GM21576 (cell line): ENCODE measurements at regions not wholly inside any gene's neighbourhood (a gene's known extent, or its start where the extent isn't known, plus 50 kb on each side); places are given as distances from the start of the nearest gene placed in this dataset.
"Not testable (repeated sequence)": the region's sequence is repeated elsewhere in the genome, so short reads cannot be mapped to it uniquely, and the experiment has no call there.

Experiments used
- ATAC-seq: cut with Tn5 transposase; IDR thresholded peaks from one replicate; pipeline ENCODE4 v1.9.1; 2021; ENCODE audit warnings: mild to moderate bottlenecking, moderate library complexity; ENCODE audit not compliant: unreplicated experiment

DNA sequence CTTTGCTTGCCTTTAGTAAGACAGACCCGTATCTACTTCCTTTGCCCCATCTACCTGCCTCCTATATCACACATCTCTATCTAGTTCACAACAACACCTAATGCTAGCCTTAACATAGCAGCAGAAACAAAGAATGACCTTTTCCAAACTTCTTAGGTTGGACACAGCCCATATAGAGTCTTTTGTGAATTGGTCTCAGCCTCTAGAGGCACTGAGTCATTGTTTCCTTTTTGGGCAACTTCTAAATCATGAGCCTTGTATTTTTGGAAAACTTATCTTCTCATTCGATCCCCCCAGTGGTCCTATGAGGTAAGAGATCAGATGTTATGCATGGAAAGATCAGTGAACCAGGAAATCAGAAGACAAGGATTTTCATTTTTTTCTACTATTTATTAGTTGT is 679.4 kb upstream of the USP24 start:
- no peak for ATAC-seq

DNA sequence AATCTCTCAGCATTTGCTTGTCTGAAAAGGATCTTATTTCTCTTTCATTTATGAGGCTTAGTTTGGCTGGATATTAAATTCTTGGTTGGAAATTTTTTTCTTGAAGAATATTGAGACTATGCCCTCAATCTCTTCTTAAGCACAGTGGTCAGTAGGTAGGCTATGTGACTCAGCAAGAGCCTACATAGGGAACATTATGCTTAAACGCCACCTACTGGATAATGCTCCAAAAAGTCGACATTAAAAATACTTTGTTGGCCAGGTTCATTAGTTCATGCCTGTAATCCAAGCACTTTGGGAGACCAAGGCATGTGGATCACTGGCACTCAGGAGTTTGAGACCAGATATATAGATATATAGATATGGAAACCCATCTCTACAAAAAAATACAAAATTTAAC is 678.0 kb upstream of the USP24 start:
- no peak for ATAC-seq

DNA sequence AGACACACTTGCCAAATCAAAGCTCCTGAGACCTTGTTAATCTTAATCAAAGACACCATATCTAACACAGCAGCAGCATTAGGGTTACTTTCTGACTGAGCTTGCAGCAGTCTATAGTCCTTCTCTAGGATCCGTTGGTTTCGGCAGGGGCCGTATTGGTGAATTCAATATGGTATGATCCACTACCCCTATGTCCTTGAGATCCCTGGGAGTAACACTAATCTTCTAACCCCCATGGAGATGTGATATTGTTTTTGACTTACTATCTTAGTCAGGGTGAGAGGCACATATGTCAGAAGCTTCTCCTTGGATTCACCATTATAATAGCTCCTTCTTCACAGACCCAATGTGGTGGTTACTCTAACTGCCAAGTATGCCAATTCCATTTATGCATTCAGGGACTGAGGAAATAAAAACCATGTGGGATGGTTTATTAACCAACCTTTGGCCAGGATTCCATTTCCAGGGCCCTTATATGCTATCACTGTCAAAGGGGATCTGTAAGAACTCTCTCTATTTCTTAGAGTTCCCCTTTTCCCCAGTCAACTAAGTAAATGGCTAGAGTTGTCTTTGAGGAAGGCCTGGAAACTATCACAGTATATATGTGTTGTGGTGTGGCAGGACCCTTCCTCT is 673.6 kb upstream of the USP24 start:
- no peak for ATAC-seq

DNA sequence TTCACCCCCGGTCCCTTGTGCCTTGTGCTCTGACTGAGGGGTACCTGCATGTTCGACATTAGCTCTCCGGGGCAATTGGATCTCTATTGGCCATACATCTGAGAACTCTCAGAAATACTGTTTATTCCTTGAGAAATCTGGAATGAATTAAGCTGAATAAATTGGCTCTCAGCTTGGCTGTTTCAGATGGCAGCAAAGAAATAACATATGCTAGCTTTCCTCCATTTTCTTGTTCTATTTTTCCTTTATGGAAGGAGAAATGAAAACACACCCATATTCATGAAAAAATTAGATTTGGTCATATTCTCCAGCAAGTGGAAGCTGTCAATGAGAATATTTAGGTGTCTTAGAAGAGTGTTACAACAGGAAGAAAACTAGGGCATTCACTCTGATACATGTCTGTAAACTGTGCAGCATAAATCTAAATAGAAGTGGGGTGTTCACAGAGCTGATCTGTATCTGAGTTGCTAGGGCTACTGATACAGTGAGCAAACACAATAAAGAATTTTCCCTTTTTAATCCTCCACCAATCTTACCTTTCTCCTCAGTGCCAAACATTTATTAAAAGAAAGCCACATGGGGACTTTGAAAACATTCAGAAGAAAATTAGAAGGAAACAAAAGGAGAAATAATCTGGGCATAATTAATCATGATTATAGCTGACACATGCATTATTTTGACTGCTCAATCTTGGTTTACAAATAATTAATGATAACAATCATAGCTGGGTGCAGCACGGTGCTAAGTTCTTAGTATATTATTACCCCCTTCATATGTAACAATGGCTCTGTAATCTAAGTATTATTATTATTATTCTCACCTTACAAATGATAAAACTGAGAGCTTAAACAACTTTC is 671.9 kb upstream of the USP24 start:
- ATAC-seq = no peak

DNA sequence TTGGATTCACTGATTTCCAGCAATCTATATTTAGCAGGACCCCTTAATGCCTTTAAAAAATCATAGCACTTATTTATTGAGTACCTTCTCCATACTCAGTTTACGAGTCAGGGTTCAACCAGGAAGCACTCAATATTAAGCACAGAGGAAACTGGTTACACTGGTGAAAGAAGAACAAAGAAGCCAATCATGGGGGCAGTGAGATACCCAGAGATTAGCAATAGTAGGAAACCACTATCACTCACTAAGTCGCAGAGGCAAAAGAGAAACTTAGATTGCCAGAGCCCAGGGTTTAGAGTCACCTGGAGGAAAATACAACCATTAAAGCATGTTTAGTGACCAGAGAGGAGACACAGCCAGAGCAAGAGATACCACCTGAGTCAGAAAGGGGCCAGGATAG is 670.5 kb upstream of the USP24 start:
- no peak for ATAC-seq

DNA sequence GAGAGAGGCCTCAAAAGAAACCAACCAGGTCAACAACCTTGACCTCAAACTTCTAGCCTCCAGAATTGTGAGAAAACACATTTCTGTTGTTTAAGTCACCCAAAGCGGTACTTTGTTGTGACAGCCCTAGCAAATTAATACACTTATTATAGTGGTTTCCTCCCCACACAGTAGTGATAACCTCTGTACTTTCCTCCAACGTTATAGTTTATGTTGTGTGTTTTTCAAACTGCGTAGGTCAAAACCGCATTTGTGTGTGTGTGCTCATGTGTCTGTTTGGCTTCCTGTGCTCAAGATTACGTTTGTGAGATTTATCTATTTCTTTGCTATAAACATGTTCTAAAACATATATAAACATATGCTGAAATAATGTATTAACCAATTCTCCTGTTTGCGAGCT is 667.8 kb upstream of the USP24 start:
- no peak for ATAC-seq

DNA sequence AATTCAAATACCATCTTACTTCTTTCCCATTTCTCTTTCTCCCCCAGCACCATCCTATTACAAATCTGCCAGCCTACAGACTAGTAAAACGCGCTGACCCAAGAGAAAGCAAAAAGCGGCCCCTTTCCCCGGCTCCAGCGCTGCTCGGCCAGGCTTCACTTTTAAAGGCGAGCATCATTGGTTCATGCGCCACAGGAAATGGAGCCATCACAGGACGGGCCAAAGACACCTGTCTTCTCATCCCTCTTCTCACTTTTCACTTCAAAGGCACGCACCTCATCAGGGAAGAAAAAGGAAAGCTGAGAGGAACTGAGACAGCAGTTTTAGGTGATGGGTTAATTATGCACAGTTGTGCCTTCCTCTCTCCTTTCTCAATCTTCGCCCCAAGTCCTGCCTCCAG is 664.2 kb upstream of the USP24 start:
- no peak for ATAC-seq

DNA sequence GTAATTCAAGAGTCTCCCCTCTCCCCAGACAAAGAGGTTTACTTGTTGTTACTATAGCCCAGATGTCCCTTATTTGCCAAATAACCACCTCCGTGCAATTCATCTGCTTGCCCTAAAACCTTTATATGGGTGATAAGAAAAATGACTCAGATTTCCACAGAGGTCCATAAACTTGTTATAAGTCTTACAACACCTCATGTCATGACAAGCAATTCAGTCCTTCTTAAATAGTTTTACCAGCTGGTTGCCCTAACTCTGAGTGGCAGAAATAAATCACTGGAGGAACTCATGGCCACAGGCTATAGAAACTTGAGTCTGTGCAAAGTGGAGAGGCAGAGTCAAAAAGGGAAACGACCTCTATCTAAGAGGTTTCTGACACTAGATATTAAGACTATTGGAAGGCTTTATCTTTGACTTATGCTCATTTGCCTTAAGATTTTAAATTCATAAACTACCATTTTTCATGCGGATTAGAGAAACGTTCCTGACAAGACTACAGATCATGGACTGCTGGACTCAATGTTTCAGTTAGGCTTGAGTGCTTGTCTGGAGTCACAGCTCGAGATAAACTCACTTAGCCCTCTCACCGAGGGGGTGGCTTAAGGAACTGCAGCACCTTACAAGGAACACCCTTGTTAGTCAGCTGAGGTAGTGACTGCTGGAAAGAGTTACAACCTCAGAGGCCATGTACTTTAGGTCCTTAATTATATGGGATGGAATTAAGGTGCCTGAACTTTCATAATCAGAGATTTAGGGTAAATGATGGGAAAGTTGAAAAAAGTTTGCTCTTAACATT is 662.5 kb upstream of the USP24 start:
- no peak for ATAC-seq

DNA sequence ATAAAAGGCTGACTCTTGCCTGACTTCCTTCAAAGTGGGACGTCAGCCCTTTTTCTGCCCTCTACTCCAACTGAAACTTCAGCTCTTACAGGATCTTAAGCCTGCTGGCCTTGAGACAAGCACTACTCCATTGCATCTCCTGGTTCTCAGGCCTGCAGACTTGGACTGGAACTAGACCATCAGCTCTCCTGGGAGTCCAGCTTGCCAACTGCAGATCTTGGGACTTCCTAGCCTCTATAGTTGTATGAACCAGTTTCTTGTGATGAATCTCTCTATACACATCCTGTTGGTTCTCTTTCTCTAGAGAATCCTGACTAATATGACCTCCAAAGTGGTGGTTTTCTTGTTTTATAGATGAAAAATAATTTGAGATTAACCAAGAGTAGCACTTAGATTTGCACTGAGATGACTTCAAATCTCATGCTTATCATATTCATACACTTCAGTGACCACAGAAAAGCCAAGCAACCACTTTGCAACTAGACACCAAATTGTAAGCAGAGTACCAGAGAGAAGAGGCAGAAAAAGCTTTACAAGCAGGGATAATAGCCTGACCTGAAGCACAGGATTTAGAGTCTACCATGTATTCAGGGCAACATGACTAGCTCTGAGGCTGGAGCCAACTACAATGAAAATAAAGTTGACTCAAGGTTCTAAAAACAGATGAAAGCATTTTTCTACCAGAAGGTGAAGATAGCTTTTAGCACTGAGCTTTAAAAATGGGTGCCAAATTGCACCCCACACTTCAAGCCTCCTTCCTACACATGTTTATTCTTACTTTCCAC is 661.3 kb upstream of the USP24 start:
- ATAC-seq = no peak

DNA sequence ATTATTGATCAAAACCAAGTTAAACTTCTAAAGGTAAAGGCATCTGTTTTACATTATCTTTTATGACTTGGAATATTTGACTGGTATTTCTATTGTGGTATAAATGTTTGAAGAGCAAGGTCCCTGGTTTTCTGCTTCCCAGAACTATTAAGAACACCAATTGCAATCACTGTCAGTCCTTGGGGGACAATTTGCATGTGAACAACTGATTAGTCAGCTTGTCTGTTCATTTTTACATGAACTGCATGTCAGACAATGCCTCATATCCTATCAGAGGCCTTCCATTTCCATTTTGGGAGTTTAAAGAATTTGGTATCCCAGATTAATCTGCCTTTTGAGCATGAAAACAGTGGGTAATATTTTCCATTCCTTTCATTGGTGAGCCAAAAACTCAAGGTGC is 654.9 kb upstream of the USP24 start:
- ATAC-seq = no peak

DNA sequence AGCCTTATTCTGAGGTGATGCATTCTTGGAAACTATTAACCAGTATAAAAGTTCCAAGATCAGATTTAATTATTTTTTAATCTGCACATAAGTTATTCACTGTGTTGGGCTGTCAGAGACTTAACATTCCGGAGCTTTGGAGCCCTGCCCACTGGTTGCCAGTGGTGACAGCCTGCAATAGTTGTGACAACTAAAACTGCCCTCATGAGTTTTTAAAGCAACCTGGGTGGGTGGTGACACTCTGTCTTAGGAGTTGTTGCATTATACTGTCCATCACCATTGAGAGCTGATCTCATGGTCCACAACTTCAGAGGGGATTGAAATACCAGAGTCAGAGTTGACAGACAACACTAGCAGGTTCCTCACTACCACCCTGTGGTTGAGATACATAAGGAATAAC is 653.9 kb upstream of the USP24 start:
- ATAC-seq = no peak

DNA sequence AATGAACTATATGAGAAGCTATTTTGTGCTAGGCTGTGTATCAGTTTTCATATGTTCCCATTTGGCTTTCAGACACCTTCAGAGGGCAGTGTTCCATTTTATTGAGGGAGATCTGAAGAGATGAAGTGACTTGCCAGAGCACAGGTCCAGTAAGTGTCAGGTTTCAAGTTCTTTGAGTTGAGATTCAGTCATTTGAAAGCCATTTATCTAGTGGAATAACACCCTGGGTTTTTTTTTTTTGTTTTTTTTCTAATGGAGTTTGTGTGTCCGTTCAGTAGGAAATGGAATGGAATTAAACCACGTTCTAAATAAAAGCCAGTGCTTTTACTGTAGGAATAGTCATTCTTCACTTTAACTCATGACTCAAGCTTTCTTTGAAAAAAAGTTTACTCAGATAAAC is 652.9 kb upstream of the USP24 start:
- ATAC-seq = no peak

DNA sequence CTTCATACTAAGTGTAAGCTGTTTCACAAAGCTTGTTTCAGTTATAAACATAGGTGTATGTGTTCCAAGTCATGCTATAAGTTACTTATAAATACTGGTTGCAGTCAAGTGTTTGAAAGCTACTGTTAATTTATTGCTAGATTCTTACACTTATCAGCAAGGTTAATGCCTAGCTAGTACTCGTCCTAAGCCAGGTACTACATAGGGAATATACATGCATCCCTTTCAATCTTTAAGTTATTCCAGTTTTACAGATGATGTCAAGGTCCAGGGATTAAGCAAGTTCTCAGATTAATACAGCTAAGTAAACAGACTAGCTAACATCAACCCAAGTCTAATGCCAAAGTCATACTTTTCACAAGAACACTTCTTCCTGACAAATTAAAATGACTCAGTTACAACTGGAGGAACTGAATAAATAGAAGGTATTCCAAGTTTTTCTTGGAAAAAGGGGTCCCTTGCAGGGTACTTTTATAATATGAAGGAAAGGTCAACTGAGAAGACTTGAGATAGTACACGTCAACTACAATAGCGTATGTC is 652.2 kb upstream of the USP24 start:
- no peak for ATAC-seq

DNA sequence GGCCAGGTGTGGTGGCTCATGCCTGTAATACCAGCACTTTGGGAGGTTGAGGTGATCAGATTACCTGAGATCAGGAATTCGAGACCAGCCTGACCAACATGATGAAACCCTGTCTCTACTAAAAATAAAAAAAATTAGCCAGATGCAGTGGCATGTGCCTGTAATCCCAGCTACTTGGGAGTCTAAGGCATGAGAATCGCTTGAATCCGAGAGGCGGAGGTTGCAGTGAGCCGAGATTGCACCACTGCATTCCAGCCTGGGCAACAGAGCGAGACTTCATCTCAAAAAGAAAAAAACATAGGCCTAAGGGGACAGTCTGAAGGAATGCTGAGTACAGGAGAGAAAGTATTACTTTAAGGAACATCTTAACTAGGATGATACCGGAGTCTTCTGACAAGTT is 650.6 kb upstream of the USP24 start:
- ATAC-seq = not testable (repeated sequence)

DNA sequence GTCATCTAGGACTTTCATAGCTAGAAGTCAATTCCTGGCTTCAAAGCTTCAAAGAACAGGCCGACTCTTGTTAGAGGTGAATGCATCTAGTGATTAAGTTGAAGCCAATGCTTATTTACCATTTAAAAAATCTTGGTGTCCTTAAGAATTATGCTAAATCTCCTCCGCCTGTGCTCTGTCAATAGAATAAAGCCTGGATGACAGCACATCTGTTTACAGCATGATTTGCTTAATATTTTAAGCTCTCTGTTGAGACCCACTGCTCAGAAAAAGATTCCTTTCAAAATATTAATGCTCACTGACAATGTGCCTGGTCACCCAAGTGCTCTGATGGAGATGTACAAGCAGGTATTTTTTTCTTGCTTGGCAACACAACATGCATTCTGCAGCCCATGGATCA is 649.1 kb upstream of the USP24 start:
- ATAC-seq = no peak

DNA sequence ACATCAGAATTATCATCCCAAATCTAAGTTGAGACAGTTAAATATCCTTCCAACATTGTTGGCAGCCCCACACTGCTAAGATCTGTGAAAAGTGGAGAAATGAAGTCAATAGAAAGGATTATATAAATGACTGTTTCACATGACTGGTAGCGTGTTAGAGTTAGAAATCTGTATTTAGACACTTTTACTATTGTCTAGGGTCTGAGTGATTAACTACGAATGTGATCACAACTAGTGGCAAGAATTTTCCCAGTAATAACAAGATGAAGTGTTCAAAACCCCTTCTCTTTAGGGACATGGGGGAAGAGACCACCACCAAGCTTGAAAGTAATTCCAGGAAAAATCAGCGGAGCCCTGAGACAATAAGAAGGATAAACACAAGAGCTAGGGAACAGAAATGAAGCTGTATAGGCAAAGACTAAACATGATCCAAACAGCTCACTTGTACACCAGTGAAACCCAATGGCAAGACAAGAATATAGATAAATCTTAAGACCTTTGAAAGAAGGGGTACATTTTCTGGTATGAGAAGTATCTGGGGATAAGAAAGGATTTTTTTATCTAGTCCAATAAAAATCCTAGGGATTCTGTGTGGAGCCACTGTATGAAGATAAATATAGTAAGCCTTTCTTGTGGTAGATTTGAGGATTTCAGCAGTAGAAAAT is 646.6 kb upstream of the USP24 start:
- no peak for ATAC-seq

DNA sequence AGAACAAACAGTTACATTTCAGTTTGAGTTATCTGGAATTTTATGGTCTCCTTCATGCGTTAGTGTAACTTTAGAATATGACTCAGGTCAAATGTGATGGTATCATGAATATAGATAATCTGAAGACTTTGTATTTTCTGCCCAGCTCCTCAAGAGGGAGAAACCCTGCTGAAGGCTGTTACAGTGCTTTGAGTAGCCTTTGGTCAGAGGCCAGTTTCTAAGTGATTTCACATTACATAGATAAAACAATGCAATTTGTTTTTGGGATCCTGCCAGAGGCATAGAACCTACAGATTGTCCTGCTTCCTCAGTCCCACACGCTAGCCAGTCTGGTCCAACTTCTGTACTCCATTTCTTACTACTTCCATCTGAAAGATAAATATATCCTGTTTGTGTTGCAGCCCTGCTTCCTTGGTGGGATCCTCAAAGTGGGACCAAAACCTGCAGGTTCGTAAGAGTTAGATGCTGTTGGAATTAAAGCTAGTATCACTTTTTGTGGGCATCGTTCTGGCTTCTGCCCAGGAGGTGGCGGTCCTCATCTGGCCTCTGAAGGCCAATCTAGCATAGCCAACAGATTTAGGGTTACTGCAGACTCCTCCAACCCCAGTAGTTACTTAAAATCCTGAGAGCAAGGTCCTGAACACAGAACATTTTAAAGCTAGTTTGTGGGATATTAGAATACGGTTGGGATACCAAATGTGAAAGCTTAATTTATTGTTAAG is 645.8 kb upstream of the USP24 start:
- ATAC-seq = no peak

DNA sequence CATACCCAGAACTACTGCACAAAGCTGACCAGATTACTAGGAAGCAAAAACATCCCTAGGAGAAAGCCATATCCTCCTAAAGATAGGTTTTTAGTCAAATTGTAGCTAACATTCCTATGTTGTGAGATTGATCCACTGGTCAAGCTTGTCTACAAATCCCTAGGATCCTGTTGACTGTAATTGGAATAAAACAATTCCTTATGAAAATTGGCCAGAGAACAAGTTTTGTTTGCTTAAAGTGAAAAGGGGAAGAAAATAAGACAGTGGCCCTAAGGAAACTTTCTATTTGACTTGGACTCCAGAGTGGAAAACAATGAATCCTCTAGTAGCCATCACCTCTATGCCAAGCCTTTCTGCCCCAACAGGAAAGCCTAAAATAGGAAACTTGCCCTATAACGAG is 645.2 kb upstream of the USP24 start:
- no peak for ATAC-seq

DNA sequence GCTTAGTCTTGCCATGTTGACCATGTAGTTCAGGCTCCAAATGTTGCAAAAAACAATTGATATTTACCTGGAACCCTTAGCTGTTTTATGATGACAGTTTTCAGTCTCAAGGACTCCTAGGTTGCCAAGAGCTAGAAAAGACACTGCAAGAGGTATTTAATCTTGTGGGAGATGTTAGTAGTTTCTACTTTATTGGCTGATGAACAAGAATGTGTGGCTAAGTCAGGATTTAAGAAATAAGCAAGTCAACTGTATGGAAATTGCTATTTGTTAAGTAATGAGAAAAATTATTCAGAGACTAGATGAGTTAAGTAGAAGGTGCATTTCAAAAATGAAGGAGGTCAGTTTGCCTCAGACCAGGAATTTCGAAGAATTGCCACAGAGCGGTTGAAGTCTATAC is 639.7 kb upstream of the USP24 start:
- no peak for ATAC-seq

DNA sequence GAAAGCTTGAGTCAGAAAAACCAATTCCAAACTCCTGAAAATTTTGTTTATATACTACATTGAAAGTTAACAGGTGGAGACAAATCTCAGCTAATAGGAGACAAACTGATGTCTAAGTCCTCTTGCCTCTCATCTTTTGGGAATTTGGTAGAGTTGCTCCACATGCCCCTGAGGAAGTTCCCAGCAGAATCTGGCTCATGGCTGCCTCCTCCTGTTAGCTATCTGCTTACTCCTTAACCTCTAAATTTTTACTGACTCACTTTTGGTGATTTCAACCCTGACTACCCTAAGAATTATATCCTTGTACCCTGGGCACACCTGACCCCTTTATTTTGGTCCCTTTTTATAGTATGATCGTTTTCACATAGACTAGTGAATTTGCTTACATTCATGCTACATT is 633.7 kb upstream of the USP24 start:
- no peak for ATAC-seq
